ENCODE measurements at regions not wholly inside any gene's neighbourhood (a gene's known extent, or its start where the extent isn't known, plus 50 kb on each side); places are given as distances from the start of the nearest gene placed in this dataset.

- TF ChIP-seq CTCF (IDR thresholded peaks at IDR 0.05; ENCODE audit: low read depth, low read length): no peak
- Histone ChIP-seq H3K9me3 (ENCODE audit: control insufficient read depth, insufficient read depth, low read length) (no peaks in the 10 kb centered on the region), H3K4me3 (ENCODE audit: low read depth, low read length) (no peak overlapping the region), H3K27me3 (ENCODE audit: control insufficient read depth, insufficient read depth, low read length) (no peaks in the 10 kb centered on the region), H3K27ac (ENCODE audit: low read depth, low read length) (no peak overlapping the region)
- CTCF ChIA-PET: no interaction called here
- POLR2A ChIA-PET: no interaction called here
- no peak for DNase-seq (ENCODE audit: low read depth, low spot score)
These were observed 66.4 kb upstream of the MAOA start for GRCh38 chrX:43589735-43590134.

GRCh38 chrX:43590150-43590549, 65.9 kb upstream of the MAOA start:
- TF ChIP-seq CTCF (IDR thresholded peaks at IDR 0.05; ENCODE audit: low read depth, low read length): no peak
- H3K27me3 ChIP-seq (ENCODE audit: control insufficient read depth, insufficient read depth, low read length): no peaks in the 10 kb centered on the region
- H3K27ac ChIP-seq (ENCODE audit: low read depth, low read length): no peak overlapping the region
- DNase-seq (ENCODE audit: low read depth, low spot score): no peak
- H3K9me3 ChIP-seq (ENCODE audit: control insufficient read depth, insufficient read depth, low read length): no peaks in the 10 kb centered on the region
- POLR2A ChIA-PET: no interaction called here
- H3K4me3 ChIP-seq (ENCODE audit: low read depth, low read length): no peak overlapping the region
- CTCF ChIA-PET: no interaction called here

- POLR2A ChIA-PET: no interaction called here
- no peak for TF ChIP-seq CTCF (IDR thresholded peaks at IDR 0.05; ENCODE audit: low read depth, low read length)
- no peak overlapping the region for H3K27ac ChIP-seq (ENCODE audit: low read depth, low read length)
- no peak for DNase-seq (ENCODE audit: low read depth, low spot score)
- CTCF ChIA-PET: no interaction called here
- H3K9me3 ChIP-seq (ENCODE audit: control insufficient read depth, insufficient read depth, low read length): no peaks in the 10 kb centered on the region
- no peak overlapping the region for H3K4me3 ChIP-seq (ENCODE audit: low read depth, low read length)
- no peaks in the 10 kb centered on the region for H3K27me3 ChIP-seq (ENCODE audit: control insufficient read depth, insufficient read depth, low read length)
These were observed 63.5 kb upstream of the MAOA start for GRCh38 chrX:43592597-43592996.

GRCh38 chrX:43595931-43596330, 60.2 kb upstream of the MAOA start:
- no peaks in the 10 kb centered on the region for H3K27me3 ChIP-seq (ENCODE audit: control insufficient read depth, insufficient read depth, low read length)
- ChIA-PET POLR2A (no interaction called here), CTCF (no interaction called here)
- H3K27ac ChIP-seq (ENCODE audit: low read depth, low read length): no peak overlapping the region
- H3K9me3 ChIP-seq (ENCODE audit: control insufficient read depth, insufficient read depth, low read length): no peaks in the 10 kb centered on the region
- TF ChIP-seq CTCF (IDR thresholded peaks at IDR 0.05; ENCODE audit: low read depth, low read length): no peak
- DNase-seq (ENCODE audit: low read depth, low spot score): no peak
- H3K4me3 ChIP-seq (ENCODE audit: low read depth, low read length): no peak overlapping the region

- ChIA-PET POLR2A (no interaction called here), CTCF (no interaction called here)
- no peak overlapping the region for H3K27ac ChIP-seq (ENCODE audit: low read depth, low read length)
- no peaks in the 10 kb centered on the region for H3K9me3 ChIP-seq (ENCODE audit: control insufficient read depth, insufficient read depth, low read length)
- no peak for DNase-seq (ENCODE audit: low read depth, low spot score)
- TF ChIP-seq CTCF (IDR thresholded peaks at IDR 0.05; ENCODE audit: low read depth, low read length): no peak
- no peaks in the 10 kb centered on the region for H3K27me3 ChIP-seq (ENCODE audit: control insufficient read depth, insufficient read depth, low read length)
- no peak overlapping the region for H3K4me3 ChIP-seq (ENCODE audit: low read depth, low read length)
These were observed 51.3 kb upstream of the MAOA start for GRCh38 chrX:43604753-43605152.
